GM19324 (cell line): ENCODE measurements at regions not wholly inside any gene's neighbourhood (a gene's known extent, or its start where the extent isn't known, plus 50 kb on each side); places are given as distances from the start of the nearest gene placed in this dataset.

Source experiments
- ATAC-seq: cut with Tn5 transposase; IDR thresholded peaks from one replicate; pipeline ENCODE4 v1.9.1; 2021; ENCODE audit warnings: mild to moderate bottlenecking, moderate library complexity; ENCODE audit not compliant: unreplicated experiment, low FRiP score

GRCh38 chr9:119789987-119790386, 420.8 kb upstream of the BRINP1 start:
- no peak for ATAC-seq

- no peak for ATAC-seq
Observed at GRCh38 chr9:119788921-119789320, 419.7 kb upstream of the BRINP1 start.

GRCh38 chr9:119781886-119782285, 412.7 kb upstream of the BRINP1 start:
- ATAC-seq, result no peak

GRCh38 chr9:119775410-119775809, 406.2 kb upstream of the BRINP1 start:
- no peak for ATAC-seq

GRCh38 chr9:119773823-119774222, 404.6 kb upstream of the BRINP1 start:
- ATAC-seq, result no peak

- no peak for ATAC-seq
Observed at GRCh38 chr9:119771341-119771740, 402.1 kb upstream of the BRINP1 start.

GRCh38 chr9:119768266-119768665, 399.0 kb upstream of the BRINP1 start:
- ATAC-seq, result no peak

GRCh38 chr9:119765632-119766175, 396.5 kb upstream of the BRINP1 start:
- ATAC-seq, result no peak

GRCh38 chr9:119763260-119763659, 394.0 kb upstream of the BRINP1 start:
- no peak for ATAC-seq

- ATAC-seq, result no peak
Observed at GRCh38 chr9:119761812-119762211, 392.6 kb upstream of the BRINP1 start.

GRCh38 chr9:119758990-119759389, 389.8 kb upstream of the BRINP1 start:
- ATAC-seq, result no peak

- ATAC-seq, result no peak
Observed at GRCh38 chr9:119758241-119758640, 389.0 kb upstream of the BRINP1 start.

- no peak for ATAC-seq
Observed at GRCh38 chr9:119739476-119739875, 370.2 kb upstream of the BRINP1 start.

GRCh38 chr9:119736491-119737454, 367.5 kb upstream of the BRINP1 start:
- ATAC-seq, result peak; percentile 93

- no peak for ATAC-seq
Observed at GRCh38 chr9:119727988-119728387, 358.8 kb upstream of the BRINP1 start.

- ATAC-seq, result no peak
Observed at GRCh38 chr9:119726035-119726434, 356.8 kb upstream of the BRINP1 start.

- no peak for ATAC-seq
Observed at GRCh38 chr9:119722384-119722783, 353.1 kb upstream of the BRINP1 start.

- ATAC-seq, result no peak
Observed at GRCh38 chr9:119712325-119712724, 343.1 kb upstream of the BRINP1 start.

- ATAC-seq, result no peak
Observed at GRCh38 chr9:119709431-119709830, 340.2 kb upstream of the BRINP1 start.

- no peak for ATAC-seq
Observed at GRCh38 chr9:119707228-119707845, 338.1 kb upstream of the BRINP1 start.

GRCh38 chr9:119701651-119702050, 332.4 kb upstream of the BRINP1 start:
- ATAC-seq, result no peak
